ENCODE measurements at regions not wholly inside any gene's neighbourhood (a gene's known extent, or its start where the extent isn't known, plus 50 kb on each side); places are given as distances from the start of the nearest gene placed in this dataset.
"Not testable (repeated sequence)": the region's sequence is repeated elsewhere in the genome, so short reads cannot be mapped to it uniquely, and the experiment has no call there.

- not testable (repeated sequence) for H3K4me3 ChIP-seq (ENCODE audit: low read length); DNase-seq (ENCODE audit: low read depth, low spot score)
Measured at GRCh38 chr1:157372311-157372710, 180.0 kb downstream of the FCRL5 start.

GRCh38 chr1:157371826-157372225 lies 180.5 kb downstream of the FCRL5 start:
- no peak for DNase-seq (ENCODE audit: low read depth, low spot score)

GRCh38 chr1:157371221-157371620 lies 181.1 kb downstream of the FCRL5 start:
- H3K4me3 ChIP-seq (ENCODE audit: low read length): no peak overlapping the region
- DNase-seq (ENCODE audit: low read depth, low spot score): no peak

More at GRCh38 chr1:157371826-157372225, 180.5 kb downstream of the FCRL5 start:
- H3K4me3 ChIP-seq (ENCODE audit: low read length): no peak overlapping the region

- no peak for DNase-seq (ENCODE audit: low read depth, low spot score)
- H3K4me3 ChIP-seq (ENCODE audit: low read length): no peak overlapping the region
Measured at GRCh38 chr1:157370698-157371097, 181.6 kb downstream of the FCRL5 start.

GRCh38 chr1:157369808-157370521 lies 182.3 kb downstream of the FCRL5 start:
- DNase-seq (ENCODE audit: low read depth, low spot score): peak; percentile 54
- H3K4me3 ChIP-seq (ENCODE audit: low read length): no peak overlapping the region

GRCh38 chr1:157368941-157369340 lies 183.4 kb downstream of the FCRL5 start:
- DNase-seq (ENCODE audit: low read depth, low spot score); H3K4me3 ChIP-seq (ENCODE audit: low read length): not testable (repeated sequence)

GRCh38 chr1:157368363-157368762 lies 184.0 kb downstream of the FCRL5 start:
- DNase-seq (ENCODE audit: low read depth, low spot score): no peak

GRCh38 chr1:157367870-157368269 lies 184.4 kb downstream of the FCRL5 start:
- DNase-seq (ENCODE audit: low read depth, low spot score): no peak
- no peak overlapping the region for H3K4me3 ChIP-seq (ENCODE audit: low read length)

More at GRCh38 chr1:157368363-157368762, 184.0 kb downstream of the FCRL5 start:
- no peak overlapping the region for H3K4me3 ChIP-seq (ENCODE audit: low read length)

- no peak overlapping the region for H3K4me3 ChIP-seq (ENCODE audit: low read length)
Measured at GRCh38 chr1:157367091-157367739, 185.1 kb downstream of the FCRL5 start.

GRCh38 chr1:157364612-157365011 lies 187.7 kb downstream of the FCRL5 start:
- H3K4me3 ChIP-seq (ENCODE audit: low read length): no peak overlapping the region
- DNase-seq (ENCODE audit: low read depth, low spot score): no peak

More at GRCh38 chr1:157367091-157367739, 185.1 kb downstream of the FCRL5 start:
- DNase-seq (ENCODE audit: low read depth, low spot score): no peak

- H3K4me3 ChIP-seq (ENCODE audit: low read length): no peak overlapping the region
- no peak for DNase-seq (ENCODE audit: low read depth, low spot score)
Measured at GRCh38 chr1:157363660-157364140, 188.6 kb downstream of the FCRL5 start.

GRCh38 chr1:157360023-157360390 lies 192.3 kb downstream of the FCRL5 start:
- DNase-seq (ENCODE audit: low read depth, low spot score): no peak

GRCh38 chr1:157359314-157360022 lies 192.8 kb downstream of the FCRL5 start:
- H3K4me3 ChIP-seq (ENCODE audit: low read length): no peak overlapping the region
- DNase-seq (ENCODE audit: low read depth, low spot score): no peak

More at GRCh38 chr1:157360023-157360390, 192.3 kb downstream of the FCRL5 start:
- H3K4me3 ChIP-seq (ENCODE audit: low read length): no peak overlapping the region

GRCh38 chr1:157357111-157357510 lies 195.2 kb downstream of the FCRL5 start:
- no peak overlapping the region for H3K4me3 ChIP-seq (ENCODE audit: low read length)
- DNase-seq (ENCODE audit: low read depth, low spot score): no peak

- DNase-seq (ENCODE audit: low read depth, low spot score): peak; percentile 24
- H3K4me3 ChIP-seq (ENCODE audit: low read length): no peak overlapping the region
Measured at GRCh38 chr1:157356601-157357000, 195.7 kb downstream of the FCRL5 start.

GRCh38 chr1:157353546-157353945 lies 198.8 kb downstream of the FCRL5 start:
- no peak overlapping the region for H3K4me3 ChIP-seq (ENCODE audit: low read length)
- DNase-seq (ENCODE audit: low read depth, low spot score): no peak

- no peak overlapping the region for H3K4me3 ChIP-seq (ENCODE audit: low read length)
- no peak for DNase-seq (ENCODE audit: low read depth, low spot score)
Measured at GRCh38 chr1:157352817-157353408, 199.4 kb downstream of the FCRL5 start.

GRCh38 chr1:157352216-157352615 lies 200.1 kb downstream of the FCRL5 start:
- no peak for DNase-seq (ENCODE audit: low read depth, low spot score)
- H3K4me3 ChIP-seq (ENCODE audit: low read length): no peak overlapping the region

GRCh38 chr1:157351800-157352199 lies 200.5 kb downstream of the FCRL5 start:
- not testable (repeated sequence) for DNase-seq (ENCODE audit: low read depth, low spot score); H3K4me3 ChIP-seq (ENCODE audit: low read length)

Data from Jurkat, Clone E6-1 (cell line).